ENCODE measurements at regions not wholly inside any gene's neighbourhood (a gene's known extent, or its start where the extent isn't known, plus 50 kb on each side); places are given as distances from the start of the nearest gene placed in this dataset.

DNA sequence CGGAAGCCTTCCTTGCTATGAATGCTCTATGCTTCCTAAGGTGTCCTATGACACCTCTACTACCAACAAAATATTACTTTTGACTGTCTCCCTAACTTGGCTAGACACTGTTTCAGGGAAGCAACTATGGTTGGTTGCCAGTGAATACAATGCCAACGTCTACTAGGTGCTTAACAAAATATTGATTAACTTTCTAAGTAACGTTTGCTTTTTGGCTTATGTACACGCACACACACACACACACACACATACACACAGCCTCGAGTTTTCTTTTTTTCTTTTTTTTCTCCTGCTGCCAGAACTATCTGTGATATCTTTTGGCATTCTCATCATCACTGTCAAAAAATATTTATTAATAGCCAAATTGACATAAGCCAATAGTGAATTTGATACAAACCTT, 864.0 kb downstream of the PLA2G4A start:
- TF ChIP-seq, protein P1, sequence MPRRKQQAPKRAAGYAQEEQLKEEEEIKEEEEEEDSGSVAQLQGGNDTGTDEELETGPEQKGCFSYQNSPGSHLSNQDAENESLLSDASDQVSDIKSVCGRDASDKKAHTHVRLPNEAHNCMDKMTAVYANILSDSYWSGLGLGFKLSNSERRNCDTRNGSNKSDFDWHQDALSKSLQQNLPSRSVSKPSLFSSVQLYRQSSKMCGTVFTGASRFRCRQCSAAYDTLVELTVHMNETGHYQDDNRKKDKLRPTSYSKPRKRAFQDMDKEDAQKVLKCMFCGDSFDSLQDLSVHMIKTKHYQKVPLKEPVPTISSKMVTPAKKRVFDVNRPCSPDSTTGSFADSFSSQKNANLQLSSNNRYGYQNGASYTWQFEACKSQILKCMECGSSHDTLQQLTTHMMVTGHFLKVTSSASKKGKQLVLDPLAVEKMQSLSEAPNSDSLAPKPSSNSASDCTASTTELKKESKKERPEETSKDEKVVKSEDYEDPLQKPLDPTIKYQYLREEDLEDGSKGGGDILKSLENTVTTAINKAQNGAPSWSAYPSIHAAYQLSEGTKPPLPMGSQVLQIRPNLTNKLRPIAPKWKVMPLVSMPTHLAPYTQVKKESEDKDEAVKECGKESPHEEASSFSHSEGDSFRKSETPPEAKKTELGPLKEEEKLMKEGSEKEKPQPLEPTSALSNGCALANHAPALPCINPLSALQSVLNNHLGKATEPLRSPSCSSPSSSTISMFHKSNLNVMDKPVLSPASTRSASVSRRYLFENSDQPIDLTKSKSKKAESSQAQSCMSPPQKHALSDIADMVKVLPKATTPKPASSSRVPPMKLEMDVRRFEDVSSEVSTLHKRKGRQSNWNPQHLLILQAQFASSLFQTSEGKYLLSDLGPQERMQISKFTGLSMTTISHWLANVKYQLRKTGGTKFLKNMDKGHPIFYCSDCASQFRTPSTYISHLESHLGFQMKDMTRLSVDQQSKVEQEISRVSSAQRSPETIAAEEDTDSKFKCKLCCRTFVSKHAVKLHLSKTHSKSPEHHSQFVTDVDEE (CRISPR knock-in tag; IDR thresholded peaks at IDR 0.05): no peak
- TF ChIP-seq ZC3H10 (CRISPR knock-in tag; IDR thresholded peaks at IDR 0.05) (no peak), OSR1 (CRISPR knock-in tag; IDR thresholded peaks at IDR 0.05) (no peak), RARB (CRISPR knock-in tag; IDR thresholded peaks at IDR 0.05) (no peak), TCF4 (CRISPR knock-in tag; IDR thresholded peaks at IDR 0.05; ENCODE audit: borderline replicate concordance) (no peak), POU6F1 (CRISPR knock-in tag; IDR thresholded peaks at IDR 0.05; ENCODE audit: borderline replicate concordance, low read depth) (no peak), ARNTL (CRISPR knock-in tag; IDR thresholded peaks at IDR 0.05; ENCODE audit: borderline replicate concordance, low read depth) (no peak)
- TF ChIP-seq, protein P2, sequence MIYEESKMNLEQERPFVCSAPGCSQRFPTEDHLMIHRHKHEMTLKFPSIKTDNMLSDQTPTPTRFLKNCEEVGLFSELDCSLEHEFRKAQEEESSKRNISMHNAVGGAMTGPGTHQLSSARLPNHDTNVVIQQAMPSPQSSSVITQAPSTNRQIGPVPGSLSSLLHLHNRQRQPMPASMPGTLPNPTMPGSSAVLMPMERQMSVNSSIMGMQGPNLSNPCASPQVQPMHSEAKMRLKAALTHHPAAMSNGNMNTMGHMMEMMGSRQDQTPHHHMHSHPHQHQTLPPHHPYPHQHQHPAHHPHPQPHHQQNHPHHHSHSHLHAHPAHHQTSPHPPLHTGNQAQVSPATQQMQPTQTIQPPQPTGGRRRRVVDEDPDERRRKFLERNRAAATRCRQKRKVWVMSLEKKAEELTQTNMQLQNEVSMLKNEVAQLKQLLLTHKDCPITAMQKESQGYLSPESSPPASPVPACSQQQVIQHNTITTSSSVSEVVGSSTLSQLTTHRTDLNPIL (CRISPR knock-in tag; IDR thresholded peaks at IDR 0.05; ENCODE audit: low read depth): no peak

All from SK-N-SH treated with all-trans-retinoic acid at 6 μM for 48 hours (cell line).